Kasumi-1 (cell line): ENCODE measurements at regions not wholly inside any gene's neighbourhood (a gene's known extent, or its start where the extent isn't known, plus 50 kb on each side); places are given as distances from the start of the nearest gene placed in this dataset.
"Not testable (repeated sequence)": the region's sequence is repeated elsewhere in the genome, so short reads cannot be mapped to it uniquely, and the experiment has no call there.

ENCODE experiments used
- DNase-seq, 2 experiments: peaks; one replicate each; lab custom pipeline; 2025; lab: John Stamatoyannopoulos, UW

DNA sequence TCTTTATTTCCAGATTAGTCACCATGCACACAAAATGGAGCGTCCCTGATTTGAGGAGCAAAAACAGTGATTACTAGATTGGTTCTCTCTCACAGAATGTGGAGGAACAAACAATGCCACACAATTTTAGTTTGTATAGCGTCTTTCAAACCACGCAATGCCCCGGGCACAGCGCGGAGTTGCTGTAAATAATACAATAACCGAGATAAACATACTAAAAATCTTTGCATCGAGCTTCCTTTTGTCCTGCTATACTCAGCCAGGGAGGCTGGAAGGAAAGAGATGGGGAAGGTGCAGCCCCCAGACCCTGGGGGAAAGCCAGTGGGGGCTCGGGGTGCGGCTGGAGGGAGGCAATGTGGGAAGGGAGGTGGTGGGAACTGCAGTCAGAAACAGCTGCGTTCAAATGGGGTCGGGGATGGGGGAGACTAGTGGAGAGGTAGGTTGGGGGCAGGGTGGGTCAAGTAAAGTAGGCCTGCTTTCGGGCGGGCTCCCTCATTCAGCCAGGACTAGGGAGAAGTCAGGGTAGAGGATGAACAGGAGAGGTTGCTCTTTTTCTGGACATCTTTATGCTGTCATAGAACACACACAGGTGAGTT, 366.3 kb downstream of the RPS6KC1 start:
- DNase-seq: no peak

DNA sequence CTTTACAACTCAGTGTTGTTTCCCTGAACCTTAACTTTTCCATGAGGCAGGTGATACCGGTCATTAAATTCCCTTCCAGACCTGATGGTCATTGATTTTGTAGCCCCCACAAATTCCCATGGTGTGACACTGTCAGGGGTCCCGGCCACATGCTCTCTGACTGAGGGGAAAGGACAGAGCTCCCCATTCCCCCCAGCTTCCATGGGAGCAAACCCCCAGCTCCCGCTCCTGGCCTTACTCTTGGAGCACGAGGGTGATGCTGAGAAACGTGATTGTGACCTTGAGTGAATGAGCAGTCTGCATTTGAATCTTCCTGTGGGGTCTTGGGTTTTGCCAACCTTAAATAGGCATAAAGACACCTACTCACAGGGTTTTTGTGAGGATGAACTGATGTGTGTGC, 366.8 kb downstream of the RPS6KC1 start:
- no peak for DNase-seq

DNA sequence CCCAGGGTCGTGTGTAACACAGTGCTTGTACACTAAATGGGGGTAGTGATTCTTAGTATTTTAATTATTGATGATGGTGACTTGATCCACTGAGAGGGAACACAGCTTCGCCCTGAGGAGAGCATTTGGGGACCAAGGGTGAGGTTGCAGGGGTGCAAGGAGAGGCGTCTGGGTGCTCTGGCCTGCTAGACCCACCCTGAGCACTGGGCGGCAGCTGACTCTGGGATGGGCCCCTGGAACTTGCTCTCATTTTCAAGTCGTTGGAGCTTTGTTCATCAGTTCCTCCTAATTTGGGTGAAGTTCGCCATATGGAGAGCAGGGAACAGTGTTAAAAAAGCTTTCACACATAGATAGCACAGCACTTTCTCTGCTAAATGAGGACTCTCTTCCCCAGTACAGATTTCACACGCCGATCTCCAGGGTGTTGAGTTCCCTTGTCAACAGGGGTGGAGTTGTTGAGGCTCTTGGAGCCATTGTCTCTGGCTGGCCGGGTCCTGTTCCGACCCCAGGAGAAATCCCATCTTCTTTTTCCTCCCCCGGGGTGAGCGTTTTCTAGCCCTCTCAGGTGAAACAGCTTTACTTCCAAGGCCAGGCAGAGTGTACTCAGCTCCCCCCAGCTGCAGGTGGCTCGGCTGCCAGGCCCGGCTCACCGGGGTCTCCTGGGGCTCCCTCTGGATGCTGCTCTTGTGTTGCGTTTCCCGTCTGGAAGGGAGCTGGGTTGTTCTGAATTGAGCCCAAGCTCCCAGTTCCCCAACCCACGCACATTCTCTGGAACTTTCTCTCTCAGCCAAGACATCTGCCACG, 367.4 kb downstream of the RPS6KC1 start:
- no peak for DNase-seq

DNA sequence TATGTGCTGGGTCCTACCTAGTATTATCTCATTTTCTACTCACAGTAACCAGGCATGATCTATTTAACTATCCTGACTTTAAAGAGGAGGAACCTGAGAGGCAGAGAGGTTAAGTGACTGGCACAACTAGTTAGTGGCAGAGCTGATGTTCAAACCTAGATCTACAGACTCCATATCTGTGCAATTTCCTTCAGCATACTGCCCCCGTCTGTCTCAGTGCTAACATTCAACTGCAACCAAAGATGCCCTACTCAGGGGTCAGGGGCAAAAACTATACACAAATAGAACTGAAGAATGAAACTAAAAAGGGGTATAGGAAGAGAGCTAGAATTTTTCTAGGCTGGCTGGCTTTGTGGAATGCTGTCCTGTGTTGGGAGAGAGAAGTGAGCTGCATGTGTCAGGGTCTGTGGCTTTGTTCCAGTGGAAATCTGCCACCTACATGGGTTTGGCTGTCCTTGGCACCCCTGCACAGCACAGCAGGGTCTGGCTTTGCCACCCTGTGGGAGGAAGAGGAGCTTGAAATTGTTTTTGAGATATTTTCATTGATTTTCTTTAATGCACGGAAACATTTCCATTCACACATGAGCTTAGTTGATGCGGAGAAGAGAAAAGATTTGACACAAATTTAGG, 368.5 kb downstream of the RPS6KC1 start:
- DNase-seq: no peak

DNA sequence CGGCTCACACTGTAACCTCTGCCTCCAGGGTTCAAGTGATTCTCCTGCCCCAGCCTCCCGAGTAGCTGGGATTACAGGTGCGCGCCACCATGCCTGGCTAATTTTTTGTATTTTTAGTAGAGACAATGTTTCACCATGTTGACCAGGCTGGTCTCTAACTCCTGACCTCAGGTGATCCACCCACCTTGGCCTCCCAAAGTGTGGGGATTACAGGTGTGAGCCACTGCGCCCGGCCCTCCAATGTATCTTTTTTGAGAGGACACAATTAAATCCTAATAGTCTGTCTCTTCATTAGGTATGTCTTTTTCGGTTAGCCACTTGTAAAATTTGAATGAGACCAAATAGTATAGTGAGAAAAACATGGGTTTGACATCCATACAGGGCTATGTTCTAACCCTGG, 370.1 kb downstream of the RPS6KC1 start:
- not testable (repeated sequence) for DNase-seq

DNA sequence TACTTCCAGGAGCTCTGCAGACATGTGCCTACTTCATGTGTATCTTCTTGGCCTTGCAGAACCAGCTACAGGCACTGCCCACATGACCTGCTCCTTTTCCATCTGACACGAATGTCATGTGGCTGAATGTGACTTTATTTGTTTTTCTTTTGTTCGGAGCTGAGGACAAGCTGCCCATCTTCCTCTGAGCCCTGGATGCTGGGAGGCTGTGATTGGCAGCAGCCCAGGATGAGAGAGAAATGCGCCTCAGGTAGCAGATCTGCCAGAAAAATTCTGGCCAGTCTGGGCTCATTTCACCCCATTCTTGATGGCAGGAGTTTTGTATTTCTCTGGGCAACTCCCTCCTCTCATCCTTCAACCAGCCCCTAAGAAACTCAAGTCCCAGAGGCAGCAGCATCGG, 372.0 kb downstream of the RPS6KC1 start:
- no peak for DNase-seq

DNA sequence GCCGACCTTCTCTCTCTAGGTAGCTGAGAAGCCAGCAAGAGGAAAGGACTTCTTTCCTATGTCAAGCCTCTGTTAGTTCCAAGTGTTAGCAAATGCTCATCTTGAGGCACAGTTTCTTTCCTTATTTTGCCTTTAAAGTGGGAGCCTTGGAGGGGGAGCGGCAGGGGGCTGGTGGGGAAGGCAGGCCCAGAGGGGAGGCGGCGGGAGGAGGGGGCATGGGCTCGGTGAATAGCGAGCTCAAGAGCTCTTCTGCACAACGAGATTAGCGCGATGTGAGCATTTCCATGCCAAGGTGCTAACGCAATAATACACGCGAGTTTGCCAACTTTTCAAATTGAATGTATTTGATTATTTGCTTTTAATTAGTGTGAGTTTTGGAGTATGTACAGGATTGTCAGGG, 372.6 kb downstream of the RPS6KC1 start:
- DNase-seq: no peak

DNA sequence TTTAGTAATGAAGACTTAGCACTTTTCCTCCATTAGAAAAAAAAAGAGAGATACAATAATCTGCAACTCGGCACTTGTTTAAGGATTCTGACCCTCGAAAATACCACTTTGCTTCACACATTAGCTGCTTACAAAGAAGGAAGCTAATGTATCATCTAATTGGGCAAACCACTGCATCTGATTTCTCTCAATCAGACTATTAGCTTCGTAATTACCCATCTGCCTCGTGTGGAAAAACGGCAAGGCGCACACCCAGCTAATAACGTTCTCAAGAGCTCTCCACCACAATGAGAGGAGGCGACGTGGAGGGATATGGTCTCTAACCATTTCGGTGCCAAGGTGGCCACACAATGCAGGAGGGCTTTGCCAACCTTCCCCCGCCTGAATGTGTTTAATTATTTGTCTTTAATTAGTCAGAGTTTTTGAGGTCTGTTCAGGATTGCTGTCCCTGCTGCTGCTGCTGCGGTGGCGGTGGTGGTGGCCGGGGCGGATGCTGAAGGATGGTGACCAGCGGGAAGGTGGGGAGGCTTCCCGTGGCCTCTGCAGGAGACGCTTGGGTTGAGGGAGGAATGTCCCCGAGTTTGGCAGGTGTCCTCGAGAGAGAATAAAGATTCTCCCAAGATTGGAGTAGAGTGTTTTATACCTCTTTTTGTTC, 374.5 kb downstream of the RPS6KC1 start:
- no peak for DNase-seq

DNA sequence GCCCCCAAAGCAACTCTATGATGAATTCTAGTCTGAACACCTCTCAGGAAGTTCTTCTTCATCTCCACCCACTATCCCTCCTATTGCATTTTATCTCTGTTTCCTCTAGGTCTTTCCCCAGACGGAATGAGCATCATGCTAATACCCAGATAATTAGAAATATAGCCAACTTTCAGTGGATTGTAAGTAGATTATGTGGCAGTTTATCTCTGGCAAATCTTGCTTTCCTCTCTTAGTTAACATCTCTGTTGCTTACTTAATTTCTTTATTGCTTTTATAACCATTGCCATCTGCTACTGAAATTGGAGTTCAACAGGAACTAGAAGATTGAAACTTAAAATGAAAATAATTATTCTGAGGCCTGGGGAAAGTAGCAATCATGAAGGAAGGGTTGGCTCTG, 378.6 kb downstream of the RPS6KC1 start:
- no peak for DNase-seq

DNA sequence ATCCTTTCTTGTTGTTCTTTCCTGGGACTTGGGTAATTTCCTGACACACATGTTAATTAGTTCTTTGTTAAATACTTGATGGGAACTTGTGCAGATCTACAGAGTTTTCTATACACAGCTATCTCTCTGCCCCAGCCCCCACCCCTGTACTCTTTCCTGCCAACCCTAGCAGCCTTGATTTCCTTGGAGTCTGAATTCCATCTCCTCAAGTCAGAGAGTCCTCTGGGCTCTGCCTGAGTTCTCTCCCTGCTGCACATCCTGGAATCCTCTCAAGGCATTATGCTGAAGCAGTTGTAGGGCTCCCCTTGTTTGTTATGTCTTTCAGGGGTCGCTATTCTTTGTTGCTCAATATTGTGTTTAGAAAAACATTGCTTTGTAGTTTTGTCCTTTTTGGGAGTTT, 384.7 kb downstream of the RPS6KC1 start:
- no peak for DNase-seq

DNA sequence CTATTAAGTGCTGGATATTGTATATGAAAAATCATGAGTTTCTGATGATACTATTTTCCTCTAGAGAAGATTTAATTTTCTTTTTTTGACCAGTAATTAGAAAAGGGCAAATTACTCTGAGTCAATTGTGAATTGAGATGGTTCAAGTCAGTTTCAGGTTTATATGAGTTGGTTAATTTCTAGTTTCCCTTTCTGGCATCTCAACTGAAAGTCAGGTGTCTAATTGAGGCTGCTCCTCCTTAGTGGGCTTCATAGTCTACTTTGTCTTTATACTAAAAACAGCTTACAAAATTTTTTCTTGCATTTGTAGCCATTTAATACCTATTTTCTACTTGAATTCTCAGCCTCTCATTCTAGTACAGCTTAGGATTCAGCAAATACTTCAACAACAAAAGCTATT, 387.3 kb downstream of the RPS6KC1 start:
- no peak for DNase-seq

DNA sequence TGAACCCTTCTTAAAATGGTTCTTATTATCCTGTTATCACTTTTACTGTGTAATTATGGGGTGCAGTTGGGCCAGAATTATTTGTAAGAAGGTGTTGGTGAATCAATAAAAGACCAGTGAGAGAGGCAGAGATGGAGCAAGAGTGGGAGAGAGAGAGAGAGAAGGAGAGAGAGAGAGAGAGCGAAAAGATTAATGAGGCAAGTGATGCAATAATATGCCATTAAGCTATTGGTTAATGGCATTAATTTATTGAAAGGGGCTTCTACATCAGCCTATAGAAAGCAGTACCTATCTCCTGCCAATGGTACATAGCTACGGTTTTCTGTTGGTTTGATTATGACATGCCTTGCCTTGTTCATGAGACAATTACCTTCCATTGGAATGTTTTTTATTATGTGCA, 388.7 kb downstream of the RPS6KC1 start:
- no peak for DNase-seq

DNA sequence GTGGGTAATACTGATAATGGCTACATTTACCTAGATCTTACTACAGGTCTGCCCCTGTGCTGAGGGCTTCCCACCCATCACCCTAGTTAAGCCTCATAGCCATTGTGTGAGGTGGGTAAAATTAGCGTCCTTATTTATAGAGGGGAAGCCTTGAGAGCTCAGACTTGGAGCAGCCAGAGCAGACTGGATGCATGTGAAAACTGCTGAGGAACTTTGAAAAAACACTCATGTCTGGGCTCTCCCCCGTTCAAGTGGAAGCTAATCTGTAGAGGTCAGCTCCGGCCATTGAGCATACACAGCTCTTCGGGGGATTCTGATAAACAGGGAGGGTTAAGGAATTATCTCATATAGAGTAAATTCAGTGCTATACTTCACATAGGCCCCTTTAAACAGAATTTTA, 389.7 kb downstream of the RPS6KC1 start:
- no peak for DNase-seq

DNA sequence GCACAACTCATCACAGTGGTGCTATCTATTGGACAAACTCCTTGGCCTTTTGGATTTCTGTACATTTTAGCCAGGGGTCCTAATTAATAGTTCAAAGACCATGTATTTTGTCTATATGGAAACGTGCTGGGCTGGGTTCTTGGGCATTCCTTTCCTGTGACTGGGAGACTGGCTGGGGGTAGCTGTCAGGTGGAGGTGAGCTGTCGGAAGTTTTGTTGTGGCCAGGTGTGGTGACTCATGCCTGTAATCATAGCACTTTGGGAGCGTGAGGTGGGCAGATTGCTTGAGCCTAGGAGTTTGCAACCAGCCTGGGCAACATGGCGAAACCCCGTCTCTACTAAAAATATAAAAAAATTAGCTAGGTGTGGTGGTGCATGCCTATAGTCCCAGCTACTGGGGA, 392.4 kb downstream of the RPS6KC1 start:
- DNase-seq: no peak

DNA sequence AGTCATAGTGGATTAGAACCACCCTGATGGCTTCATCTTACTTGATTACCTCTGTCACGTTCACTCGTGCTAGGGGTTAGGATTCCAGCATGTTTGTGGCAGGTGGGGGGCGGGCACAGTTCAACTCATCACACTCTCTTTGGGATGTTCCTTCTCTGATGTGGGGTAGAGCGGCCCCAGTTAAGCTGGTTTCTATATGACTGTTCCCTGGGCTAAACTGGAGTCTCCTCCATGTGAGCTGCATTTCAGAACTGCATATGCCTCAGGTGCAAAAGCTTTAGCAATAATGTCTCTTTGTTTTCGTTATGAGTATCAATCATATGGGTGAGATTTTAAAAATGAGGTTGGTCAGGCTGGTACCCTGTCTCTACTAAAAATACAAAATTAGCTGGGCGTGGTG, 393.2 kb downstream of the RPS6KC1 start:
- DNase-seq: no peak

DNA sequence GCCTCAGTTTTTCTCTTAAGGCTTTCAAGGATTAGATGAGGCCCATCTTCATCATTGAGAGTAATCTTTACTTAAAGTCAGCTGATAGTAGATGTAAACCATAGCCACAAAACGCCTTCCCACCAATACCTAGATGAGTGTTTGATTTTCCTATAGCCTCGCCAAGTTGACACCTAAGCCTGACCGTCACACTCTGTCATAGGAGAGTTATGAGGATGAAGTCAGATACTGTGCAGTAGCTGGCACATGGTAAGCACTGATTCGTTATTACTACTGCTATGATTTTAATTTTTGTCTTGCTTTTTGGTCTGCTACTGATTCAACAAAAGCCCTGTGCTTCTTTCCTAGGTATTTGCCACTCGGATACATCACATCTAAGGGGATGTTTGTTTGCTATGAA, 395.5 kb downstream of the RPS6KC1 start:
- no peak for DNase-seq

DNA sequence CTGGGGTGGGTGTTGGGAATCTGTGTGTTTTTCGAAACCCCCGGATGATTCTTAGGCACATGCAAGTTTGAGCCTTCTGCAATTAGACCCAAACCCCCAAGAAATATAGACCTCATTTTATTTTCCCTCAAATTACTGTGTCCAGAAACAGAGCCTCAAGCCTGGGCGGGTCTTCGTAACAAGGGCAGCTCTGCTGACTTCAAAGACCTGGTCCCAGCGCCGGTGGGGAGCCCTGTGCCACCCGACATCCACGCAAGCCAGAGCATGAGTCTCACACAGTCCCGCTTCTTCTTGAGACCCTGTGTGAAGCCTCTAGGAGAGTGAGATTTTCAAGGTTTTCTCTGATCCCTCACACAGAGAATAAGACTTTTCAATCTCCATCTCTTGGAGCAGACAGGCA, 397.3 kb downstream of the RPS6KC1 start:
- DNase-seq: no peak

DNA sequence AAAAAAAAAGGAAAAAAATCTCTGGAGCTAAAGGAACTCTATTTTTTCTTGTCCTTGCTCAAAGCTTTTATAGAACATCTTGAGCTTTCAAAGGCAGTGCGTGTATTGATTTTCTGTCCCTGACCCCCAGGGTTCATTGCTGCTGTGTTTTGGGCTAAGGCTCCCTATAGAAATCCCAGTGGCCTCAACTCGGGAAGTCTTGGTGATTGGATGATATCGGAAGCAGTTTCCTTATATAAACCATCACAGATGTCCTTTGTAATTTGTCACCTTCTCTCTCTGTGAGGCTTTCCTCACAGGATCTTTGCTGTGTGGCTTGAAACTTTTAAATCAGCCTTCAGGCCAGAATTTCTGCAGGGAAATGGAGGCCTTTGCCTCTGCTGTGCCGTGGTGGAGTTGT, 397.7 kb downstream of the RPS6KC1 start:
- DNase-seq: no peak

DNA sequence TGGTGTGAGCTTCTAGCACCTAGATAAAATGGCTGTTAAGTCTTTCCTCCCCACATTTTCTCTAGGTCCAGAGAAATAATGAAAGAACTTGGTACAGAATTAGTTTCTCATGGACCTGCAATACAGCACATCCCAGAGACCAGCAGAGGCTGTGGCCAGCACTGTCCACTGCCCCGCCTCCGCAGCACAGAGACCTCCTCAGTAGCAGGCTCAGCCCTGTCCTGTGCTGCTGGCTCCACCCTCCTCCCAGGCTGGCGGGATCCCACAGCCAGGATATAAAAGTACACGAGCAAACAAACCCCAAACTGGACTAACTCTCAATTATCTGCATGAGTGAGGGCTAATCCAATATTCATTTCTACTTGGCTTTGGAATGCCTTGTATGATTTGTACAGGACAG, 401.5 kb downstream of the RPS6KC1 start:
- no peak for DNase-seq

DNA sequence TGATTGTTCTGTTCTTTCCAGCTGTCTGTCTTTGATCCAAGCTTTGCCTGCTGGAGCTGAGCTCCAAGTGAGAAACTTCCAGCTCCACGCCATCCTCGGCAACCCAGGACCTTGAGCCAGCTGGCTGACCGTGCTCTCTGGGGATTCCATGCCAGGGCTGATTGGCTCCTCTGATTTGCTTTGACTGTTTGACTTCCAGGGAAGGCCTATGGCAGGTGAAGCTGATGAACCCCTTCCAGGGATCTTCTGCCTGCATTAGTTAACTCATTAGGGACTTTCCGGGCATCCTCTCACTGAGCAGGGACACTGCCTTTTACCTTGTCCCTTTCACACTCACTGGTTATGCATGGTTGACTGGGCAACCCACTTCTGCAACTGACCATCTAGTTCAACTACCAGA, 406.1 kb downstream of the RPS6KC1 start:
- DNase-seq: no peak

DNA sequence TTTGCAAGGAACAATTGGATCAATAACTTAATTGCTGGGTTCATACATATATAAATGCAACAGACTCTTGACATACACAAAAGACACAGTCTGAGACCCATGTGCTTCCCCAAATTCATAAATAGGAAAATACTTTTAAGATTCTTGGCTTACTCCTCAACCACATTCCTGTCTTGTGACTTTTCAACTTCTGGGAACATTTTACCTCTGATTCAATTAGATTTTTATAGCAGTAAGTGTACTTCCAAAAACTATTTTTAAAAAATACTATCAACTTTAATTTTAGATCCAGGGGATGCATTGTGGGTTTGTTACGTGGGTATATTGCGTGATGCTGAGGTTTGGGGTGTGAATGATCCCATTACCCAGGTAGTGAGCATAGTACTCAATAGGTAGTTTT, 406.7 kb downstream of the RPS6KC1 start:
- DNase-seq: no peak

DNA sequence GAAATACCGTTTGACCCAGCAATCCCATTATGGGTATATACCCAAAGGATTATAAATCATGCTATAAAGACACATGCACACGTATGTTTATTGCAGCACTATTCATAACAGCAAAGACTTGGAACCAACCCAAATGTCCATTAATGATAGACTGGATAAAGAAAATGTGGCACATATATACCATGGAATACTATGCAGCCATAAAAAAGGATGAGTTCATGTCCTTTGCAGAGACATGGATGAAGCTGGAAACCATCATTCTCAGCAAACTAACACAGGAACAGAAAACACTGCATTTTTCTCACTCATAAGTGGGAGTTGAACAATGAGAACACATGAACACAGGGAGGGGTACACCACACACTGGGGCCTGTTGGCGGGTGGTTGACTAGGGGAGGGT, 411.3 kb downstream of the RPS6KC1 start:
- not testable (repeated sequence) for DNase-seq
